OCI-LY7 (cell line): ENCODE measurements at regions not wholly inside any gene's neighbourhood (a gene's known extent, or its start where the extent isn't known, plus 50 kb on each side); places are given as distances from the start of the nearest gene placed in this dataset.

Experiments used
- BruUV-seq: library from RNA; stranded (reverse); fragments of 400-500 nt; replicated peaks from 2 replicates; lab custom pipeline; 2021; lab: Mats Ljungman, UMichigan
- CTCF ChIA-PET: fragments of 300-600 bp; sonication (Branson Sonifier 250); formaldehyde crosslinking; loops from one replicate; lab custom pipeline; 2022; ENCODE audit warnings: antibody characterized with exemption; ENCODE audit not compliant: unreplicated experiment; lab: Charles Lee
- POLR2A ChIA-PET: fragments of 300-600 bp; sonication (Branson Sonifier 250); formaldehyde crosslinking; loops from one replicate; lab custom pipeline; 2022; ENCODE audit warnings: antibody characterized with exemption; lab: Charles Lee
- DNase-seq: peaks from one replicate; pipeline ENCODE4 v3.0.0-alpha.2; 2015; ENCODE audit warnings: low spot score
- H2AFZ ChIP-seq: fragments of 200-600 bp; sonication (generic), shearing (Covaris generic); 2 replicates; pipeline ENCODE4 v1.6.1; 2014; ENCODE audit warnings: mild to moderate bottlenecking, antibody characterized with exemption, low read length, moderate library complexity
- H3K27ac ChIP-seq: fragments of 200-600 bp; sonication (generic); 2 replicates; pipeline ENCODE4 v1.5.1; 2014; ENCODE audit warnings: mixed run types, low read depth, mild to moderate bottlenecking, moderate library complexity, low read length, inconsistent platforms; ENCODE audit not compliant: poor library complexity, severe bottlenecking
- H3K36me3 ChIP-seq: fragments of 200-600 bp; sonication (generic); 2 replicates; pipeline ENCODE4 v1.6.1; 2014; ENCODE audit warnings: mild to moderate bottlenecking, antibody characterized with exemption, low read length, moderate library complexity, mixed read lengths; ENCODE audit not compliant: insufficient read depth
- H3K4me1 ChIP-seq: fragments of 200-600 bp; sonication (generic); 2 replicates; pipeline ENCODE4 v1.5.1; 2014; ENCODE audit warnings: mild to moderate bottlenecking, low read length; ENCODE audit not compliant: insufficient read depth, poor library complexity, severe bottlenecking
- H3K4me2 ChIP-seq: fragments of 200-600 bp; sonication (generic); 2 replicates; pipeline ENCODE4 v1.6.1; 2014; ENCODE audit warnings: mild to moderate bottlenecking, low read length
- H3K4me3 ChIP-seq: fragments of 200-600 bp; sonication (generic); 2 replicates; pipeline ENCODE4 v1.5.1; 2014; ENCODE audit warnings: mild to moderate bottlenecking, low read depth, low read length; ENCODE audit not compliant: poor library complexity, severe bottlenecking
- H3K79me2 ChIP-seq: fragments of 200-600 bp; sonication (generic); 2 replicates; pipeline ENCODE4 v1.6.1; 2016; ENCODE audit warnings: low read depth, mild to moderate bottlenecking, low read length, moderate library complexity, mixed read lengths; ENCODE audit not compliant: insufficient read depth
- H3K9me2 ChIP-seq: fragments of 200-600 bp; sonication (generic); 2 replicates; pipeline ENCODE4 v1.6.1; 2016; ENCODE audit warnings: mild to moderate bottlenecking, low read length, mixed read lengths; ENCODE audit not compliant: insufficient read depth
- H3K9me3 ChIP-seq: fragments of 200-600 bp; sonication (generic); 2 replicates; pipeline ENCODE4 v1.6.1; 2014; ENCODE audit warnings: mild to moderate bottlenecking, mixed run types, low read length, mixed read lengths
- H4K20me1 ChIP-seq: fragments of 200-600 bp; sonication (generic); 2 replicates; pipeline ENCODE4 v1.6.1; 2014; ENCODE audit warnings: mild to moderate bottlenecking, antibody characterized with exemption, low read length, moderate library complexity, mixed read lengths; ENCODE audit not compliant: insufficient read depth
- CTCF ChIP-seq: fragments of 200-600 bp; sonication (generic); conservative IDR thresholded peaks from 2 replicates; pipeline ENCODE4 v1.5.1; 2014; ENCODE audit warnings: mild to moderate bottlenecking, antibody characterized with exemption, low read length, moderate library complexity, mixed read lengths
- EZH2phosphoT487 ChIP-seq: fragments of 200-600 bp; sonication (generic); IDR thresholded peaks from 2 replicates; pipeline ENCODE4 v1.6.1; 2018; ENCODE audit warnings: low read depth, borderline replicate concordance, mild to moderate bottlenecking, mixed run types, antibody characterized with exemption, low read length, moderate library complexity, mixed read lengths
- intact Hi-C: fragments of 100-400 bp; cut with micrococcal nuclease; formaldehyde crosslinking; loops from one replicate; pipeline ENCODE4 v1.10.0; 2022; ENCODE audit not compliant: unreplicated experiment

- CTCF ChIA-PET, result no interaction called here
- H3K36me3 ChIP-seq, result no peaks in the 10 kb centered on the region
- H3K9me3 ChIP-seq, result no peaks in the 10 kb centered on the region
- no TSS peak for BruUV-seq
- H3K4me3 ChIP-seq, result no peak overlapping the region
- no peak overlapping the region for H2AFZ ChIP-seq
- no peak for DNase-seq
- intact Hi-C loops, result no loop called here
- H3K9me2 ChIP-seq, result no peaks in the 10 kb centered on the region
- no peaks in the 10 kb centered on the region for H4K20me1 ChIP-seq
- H3K4me2 ChIP-seq, result no peak overlapping the region
- H3K4me1 ChIP-seq, result no peaks in the 10 kb centered on the region
- POLR2A ChIA-PET, result no interaction called here
- TF ChIP-seq EZH2phosphoT487 (no peak), CTCF (no peak)
- H3K27ac ChIP-seq, result no peak overlapping the region
- no peaks in the 10 kb centered on the region for H3K79me2 ChIP-seq
Observed at GRCh38 chr10:33706191-33706590, 371.7 kb upstream of the NRP1 start.

DNA sequence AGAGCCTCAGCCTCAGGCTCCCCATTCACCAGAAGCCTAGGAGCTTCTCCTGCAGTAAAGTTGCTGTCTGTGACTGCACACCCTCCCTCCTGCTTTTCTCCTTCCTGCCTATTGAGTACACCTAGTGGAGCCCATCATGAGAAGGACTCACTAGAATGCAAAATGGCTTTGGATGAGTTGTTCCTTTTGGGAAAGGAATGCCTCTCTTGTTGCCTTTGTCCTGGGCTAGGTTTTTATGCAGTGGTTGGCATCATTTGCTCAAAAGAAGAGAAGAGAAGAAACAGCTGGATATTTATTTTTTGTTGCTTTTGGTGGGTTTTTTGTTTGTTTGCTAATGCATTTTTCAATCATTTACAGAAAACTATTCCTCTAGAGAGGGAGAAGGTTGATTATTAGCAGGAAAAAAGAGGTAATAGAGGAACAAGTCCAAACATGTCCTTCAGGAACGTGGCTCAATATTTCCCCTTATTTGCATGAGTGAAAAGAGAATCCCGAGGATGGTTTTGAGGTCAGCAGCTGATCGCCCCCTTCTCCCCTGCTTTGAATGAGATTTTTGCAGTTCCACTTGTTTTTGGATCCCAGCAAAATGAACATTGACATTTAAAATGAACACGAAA lies 369.9 kb upstream of the NRP1 start:
- no peaks in the 10 kb centered on the region for H3K9me2 ChIP-seq
- intact Hi-C loops, result no loop called here
- no peaks in the 10 kb centered on the region for H3K36me3 ChIP-seq
- CTCF ChIA-PET, result no interaction called here
- DNase-seq, result no peak
- no peak overlapping the region for H3K27ac ChIP-seq
- no peaks in the 10 kb centered on the region for H3K9me3 ChIP-seq
- no peaks in the 10 kb centered on the region for H3K4me1 ChIP-seq
- no peak for TF ChIP-seq EZH2phosphoT487
- TF ChIP-seq CTCF, result no peak
- H3K4me2 ChIP-seq, result no peak overlapping the region
- no peak overlapping the region for H3K4me3 ChIP-seq
- no peak overlapping the region for H2AFZ ChIP-seq
- no peaks in the 10 kb centered on the region for H3K79me2 ChIP-seq
- BruUV-seq, result no TSS peak
- POLR2A ChIA-PET, result no interaction called here
- H4K20me1 ChIP-seq, result no peaks in the 10 kb centered on the region

GRCh38 chr10:33703501-33704213 lies 369.2 kb upstream of the NRP1 start:
- Histone ChIP-seq H3K4me3 (no peak overlapping the region), H3K79me2 (no peaks in the 10 kb centered on the region), H3K4me2 (no peak overlapping the region), H3K36me3 (no peaks in the 10 kb centered on the region), H3K4me1 (no peaks in the 10 kb centered on the region), H3K9me3 (no peaks in the 10 kb centered on the region), H3K9me2 (no peaks in the 10 kb centered on the region), H3K27ac (no peak overlapping the region), H4K20me1 (no peaks in the 10 kb centered on the region), H2AFZ (no peak overlapping the region)
- ChIA-PET POLR2A (interaction anchor here (0.6 kb wide), 1 partner anchor 245 kb away, joined by 3 read pairs; no protein-coding TSS in a partner anchor), CTCF (no interaction called here)
- BruUV-seq, result no TSS peak
- no peak for DNase-seq
- intact Hi-C loops, result no loop called here
- TF ChIP-seq CTCF (no peak), EZH2phosphoT487 (no peak)
